ENCODE measurements at regions not wholly inside any gene's neighbourhood (a gene's known extent, or its start where the extent isn't known, plus 50 kb on each side); places are given as distances from the start of the nearest gene placed in this dataset.
A peak's percentile ranks its signal among the peaks of the same experiment; 100 is the strongest.

- TF ChIP-seq CTCF (IDR thresholded peaks at IDR 0.05; ENCODE audit: low read depth, low read length, missing input control) (no peak), JUND (IDR thresholded peaks at IDR 0.05) (no peak), FOXA1 (IDR thresholded peaks at IDR 0.05) (peak; percentile 27)
- TF ChIP-seq, protein P1, sequence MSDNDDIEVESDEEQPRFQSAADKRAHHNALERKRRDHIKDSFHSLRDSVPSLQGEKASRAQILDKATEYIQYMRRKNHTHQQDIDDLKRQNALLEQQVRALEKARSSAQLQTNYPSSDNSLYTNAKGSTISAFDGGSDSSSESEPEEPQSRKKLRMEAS (IDR thresholded peaks at IDR 0.05) = no peak
- TF ChIP-seq, protein P2, sequence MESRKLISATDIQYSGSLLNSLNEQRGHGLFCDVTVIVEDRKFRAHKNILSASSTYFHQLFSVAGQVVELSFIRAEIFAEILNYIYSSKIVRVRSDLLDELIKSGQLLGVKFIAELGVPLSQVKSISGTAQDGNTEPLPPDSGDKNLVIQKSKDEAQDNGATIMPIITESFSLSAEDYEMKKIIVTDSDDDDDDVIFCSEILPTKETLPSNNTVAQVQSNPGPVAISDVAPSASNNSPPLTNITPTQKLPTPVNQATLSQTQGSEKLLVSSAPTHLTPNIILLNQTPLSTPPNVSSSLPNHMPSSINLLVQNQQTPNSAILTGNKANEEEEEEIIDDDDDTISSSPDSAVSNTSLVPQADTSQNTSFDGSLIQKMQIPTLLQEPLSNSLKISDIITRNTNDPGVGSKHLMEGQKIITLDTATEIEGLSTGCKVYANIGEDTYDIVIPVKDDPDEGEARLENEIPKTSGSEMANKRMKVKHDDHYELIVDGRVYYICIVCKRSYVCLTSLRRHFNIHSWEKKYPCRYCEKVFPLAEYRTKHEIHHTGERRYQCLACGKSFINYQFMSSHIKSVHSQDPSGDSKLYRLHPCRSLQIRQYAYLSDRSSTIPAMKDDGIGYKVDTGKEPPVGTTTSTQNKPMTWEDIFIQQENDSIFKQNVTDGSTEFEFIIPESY (IDR thresholded peaks at IDR 0.05) = no peak
Observed at GRCh38 chr21:38905328-38905727, 99.6 kb downstream of the ETS2 start.
